Omental fat pad (tissue), 3 donors: ENCODE measurements at regions not wholly inside any gene's neighbourhood (a gene's known extent, or its start where the extent isn't known, plus 50 kb on each side); places are given as distances from the start of the nearest gene placed in this dataset.

Experiments used
- ATAC-seq: fragments of 150-250 bp; one replicate; pipeline ENCODE4 v1.9.1; 2016; ENCODE audit warnings: mild to moderate bottlenecking, moderate library complexity; ENCODE audit not compliant: low FRiP score
- DNase-seq: peaks from one replicate; pipeline ENCODE4 v3.0.0-alpha.2; 2019; ENCODE audit warnings: low spot score
- CTCF ChIP-seq, 3 donors: fragments of 450-650 bp; IDR thresholded peaks; one replicate each; pipeline ENCODE4 v1.5.1; 2016 to 2017; ENCODE audit warnings: antibody characterized with exemption in 3 of 3, mild to moderate bottlenecking in 3 of 3, moderate library complexity in 2 of 3

GRCh38 chr3:127375151-127375930, 87.5 kb upstream of the PRR20G start:
- TF ChIP-seq CTCF (IDR thresholded peaks at IDR 0.05) = no peak
- DNase-seq (no peak), ATAC-seq (no peak)

- TF ChIP-seq CTCF (IDR thresholded peaks at IDR 0.05) = no peak
- ATAC-seq (no peak), DNase-seq (no peak)
These were observed 86.5 kb upstream of the PRR20G start for GRCh38 chr3:127374086-127375010.

- ATAC-seq (no peak), DNase-seq (no peak)
- TF ChIP-seq CTCF (IDR thresholded peaks at IDR 0.05) = no peak
These were observed 85.7 kb upstream of the PRR20G start for GRCh38 chr3:127373441-127374085.

- DNase-seq (no peak), ATAC-seq (no peak)
- no peak for TF ChIP-seq CTCF (IDR thresholded peaks at IDR 0.05)
These were observed 84.0 kb upstream of the PRR20G start for GRCh38 chr3:127371846-127372245.

GRCh38 chr3:127371334-127371733, 83.5 kb upstream of the PRR20G start:
- no peak for TF ChIP-seq CTCF (IDR thresholded peaks at IDR 0.05)
- ATAC-seq (no peak), DNase-seq (no peak)

- DNase-seq (no peak), ATAC-seq (no peak)
- no peak for TF ChIP-seq CTCF (IDR thresholded peaks at IDR 0.05)
These were observed 83.1 kb upstream of the PRR20G start for GRCh38 chr3:127370906-127371305.
